HG03520 (cell line): ENCODE measurements at regions not wholly inside any gene's neighbourhood (a gene's known extent, or its start where the extent isn't known, plus 50 kb on each side); places are given as distances from the start of the nearest gene placed in this dataset.
A peak's percentile ranks its signal among the peaks of the same experiment; 100 is the strongest.

Experiments used
- ATAC-seq: cut with Tn5 transposase; IDR thresholded peaks from one replicate; pipeline ENCODE4 v1.9.1; 2021; ENCODE audit warnings: mild to moderate bottlenecking, moderate library complexity; ENCODE audit not compliant: unreplicated experiment

DNA sequence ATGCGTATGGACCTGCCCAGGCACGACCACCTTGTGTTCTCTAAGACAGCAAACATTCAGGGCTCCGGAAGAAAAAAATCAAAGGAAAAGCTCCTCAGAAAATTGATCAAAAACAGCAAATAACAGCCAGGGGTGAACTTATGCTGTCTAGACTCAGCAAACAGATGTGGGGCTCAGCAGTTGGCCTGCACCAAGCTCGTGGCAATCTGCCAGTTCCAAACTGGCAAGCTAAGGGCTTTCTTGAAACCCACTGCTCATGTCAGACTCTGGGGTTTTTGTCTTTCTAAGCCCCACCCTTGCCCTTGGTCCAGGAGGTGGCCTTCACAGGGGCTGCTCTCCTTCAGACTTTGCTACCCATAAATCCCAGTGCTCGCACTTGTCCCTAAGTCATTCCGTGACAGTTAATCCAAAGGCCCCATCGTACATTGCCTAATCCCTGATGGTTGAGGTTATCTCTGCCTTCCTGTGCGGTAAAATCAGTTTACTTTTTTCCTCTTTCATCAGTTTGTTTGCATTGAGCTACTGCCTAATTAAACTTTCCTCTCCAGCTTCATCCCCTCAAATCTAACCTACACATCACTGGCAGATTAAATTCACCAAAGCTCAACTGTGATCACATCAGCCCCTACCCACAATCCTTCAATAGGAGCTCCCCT lies 408.0 kb downstream of the LRATD1 start:
- no peak for ATAC-seq

DNA sequence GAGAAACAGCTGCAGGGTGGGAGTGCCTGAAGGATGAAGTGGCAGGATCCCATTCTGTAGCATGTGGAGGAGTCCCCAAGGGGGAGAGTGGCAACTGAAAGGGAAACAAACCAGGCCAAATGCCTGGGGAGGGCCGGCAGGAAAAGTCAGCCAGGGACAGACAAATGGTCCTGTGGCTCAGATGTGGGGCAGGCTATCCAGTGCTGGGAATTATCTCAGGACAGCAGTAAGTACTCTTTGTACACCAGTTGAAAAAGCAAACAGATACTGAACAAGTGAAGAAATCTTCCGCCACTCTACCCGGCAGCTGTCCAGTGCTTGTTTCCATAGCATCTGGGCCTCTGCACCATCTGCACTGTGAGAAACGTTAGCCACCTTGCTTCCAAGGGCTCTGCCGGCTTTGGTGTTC lies 408.9 kb downstream of the LRATD1 start:
- no peak for ATAC-seq

DNA sequence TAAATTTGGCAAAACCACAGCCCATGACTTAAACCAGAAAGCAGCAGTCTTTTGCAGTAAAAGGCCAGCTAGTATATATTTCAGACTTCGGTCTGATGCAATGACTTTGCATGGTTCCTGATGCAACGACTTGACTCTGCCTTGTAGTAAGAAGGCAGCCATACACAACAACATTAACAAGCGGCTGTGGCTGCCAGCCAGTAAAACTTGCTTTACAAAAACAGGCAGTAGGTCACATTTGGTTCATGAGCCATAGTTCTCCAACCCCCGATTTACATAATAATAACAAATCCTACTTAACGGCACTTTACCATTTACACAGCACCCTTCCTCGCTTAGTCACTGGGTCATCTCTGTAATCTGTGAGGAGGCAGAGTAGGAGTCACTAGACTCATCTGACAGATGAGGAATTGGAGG lies 410.3 kb downstream of the LRATD1 start:
- ATAC-seq, result no peak

DNA sequence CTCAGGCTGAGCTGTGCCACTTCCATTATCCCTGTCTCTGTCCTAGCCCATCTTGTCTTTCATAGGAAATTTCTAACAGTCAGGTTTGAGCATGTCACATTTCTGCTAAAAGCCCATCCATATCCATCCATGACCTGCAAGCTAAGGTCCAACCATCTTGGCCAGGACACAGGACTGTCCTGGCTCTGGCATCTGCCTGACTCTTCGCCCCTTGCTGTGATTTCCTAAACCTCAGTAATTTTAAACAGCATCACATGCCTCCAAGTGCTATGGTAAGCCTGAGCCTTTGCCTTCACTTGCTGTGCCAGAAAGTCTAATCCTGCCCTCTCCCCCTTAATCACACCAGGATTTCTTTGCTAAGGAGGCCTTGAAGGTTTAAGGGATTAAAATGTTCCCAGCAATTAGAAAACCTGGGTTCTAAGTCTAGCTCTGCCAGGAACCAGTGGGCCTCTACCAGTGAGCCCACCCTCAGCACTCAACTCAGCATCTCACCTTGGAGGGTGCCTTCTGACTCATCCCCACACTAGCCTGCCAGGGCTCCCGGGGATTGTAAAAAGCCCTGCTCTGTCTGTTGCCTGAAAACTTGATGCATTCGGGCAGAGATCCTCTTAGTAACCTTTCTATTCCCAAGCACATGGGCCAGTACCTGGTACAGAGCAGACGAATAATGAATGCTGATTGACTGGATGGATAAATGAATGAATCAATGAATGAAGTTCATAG lies 411.0 kb downstream of the LRATD1 start:
- ATAC-seq, result no peak

DNA sequence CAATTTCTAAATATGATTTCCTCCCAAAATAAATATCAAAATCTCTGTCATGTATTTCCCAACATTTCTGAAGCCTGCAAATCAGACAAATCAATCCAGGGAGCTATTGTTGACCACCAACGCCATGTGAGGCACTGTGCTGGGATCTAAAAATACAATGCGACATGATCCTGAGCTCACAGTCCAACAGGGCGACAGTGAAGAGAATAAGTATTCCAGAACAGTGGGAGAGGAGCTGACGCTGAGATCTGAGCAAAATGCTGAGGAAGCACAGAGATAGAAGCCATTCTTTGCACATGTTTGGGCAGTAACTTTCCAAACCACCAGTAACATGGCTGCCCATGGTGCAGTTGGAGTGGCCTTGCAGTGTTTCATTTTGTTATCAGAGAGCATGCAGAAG lies 412.5 kb downstream of the LRATD1 start:
- no peak for ATAC-seq

DNA sequence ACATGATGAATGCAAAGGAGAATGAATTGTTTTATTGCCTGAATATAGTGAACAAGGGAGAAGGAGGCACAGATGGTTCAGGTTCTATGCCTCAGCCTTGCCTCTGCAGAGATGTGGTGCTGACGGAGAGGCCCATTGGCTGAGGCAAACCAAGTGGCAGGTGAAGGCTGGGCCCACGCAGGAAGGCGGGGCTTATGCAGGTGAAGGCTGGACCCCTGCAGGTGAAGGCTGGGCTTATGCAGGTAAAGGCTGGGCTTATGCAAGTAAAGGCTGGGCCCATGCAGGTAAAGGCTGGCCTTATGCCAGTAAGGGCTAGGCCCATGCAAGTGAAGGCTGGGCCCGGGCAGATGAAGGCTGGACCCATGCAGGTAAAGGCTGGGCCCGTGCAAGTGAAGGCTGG lies 414.7 kb downstream of the LRATD1 start:
- ATAC-seq, result no peak

DNA sequence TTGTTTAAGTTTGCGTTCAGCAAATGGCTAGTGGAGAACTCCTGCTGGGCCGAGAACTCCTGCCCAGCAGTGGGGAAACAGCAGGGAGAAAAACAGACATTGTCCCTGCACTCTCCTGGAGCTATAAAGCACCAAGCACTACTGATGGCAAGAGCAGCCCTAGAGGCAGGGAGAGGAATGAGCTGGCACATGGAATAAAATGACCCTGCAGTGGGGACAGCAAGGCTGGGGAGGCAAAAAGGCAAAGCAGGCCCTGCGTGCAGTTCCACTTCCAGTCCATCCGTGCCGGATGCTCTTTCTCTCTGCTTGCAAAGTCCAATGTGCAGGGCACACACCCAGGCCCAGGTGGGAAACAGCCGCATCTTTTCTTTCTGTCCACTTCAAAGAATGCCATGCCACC lies 415.5 kb downstream of the LRATD1 start:
- ATAC-seq, result no peak

DNA sequence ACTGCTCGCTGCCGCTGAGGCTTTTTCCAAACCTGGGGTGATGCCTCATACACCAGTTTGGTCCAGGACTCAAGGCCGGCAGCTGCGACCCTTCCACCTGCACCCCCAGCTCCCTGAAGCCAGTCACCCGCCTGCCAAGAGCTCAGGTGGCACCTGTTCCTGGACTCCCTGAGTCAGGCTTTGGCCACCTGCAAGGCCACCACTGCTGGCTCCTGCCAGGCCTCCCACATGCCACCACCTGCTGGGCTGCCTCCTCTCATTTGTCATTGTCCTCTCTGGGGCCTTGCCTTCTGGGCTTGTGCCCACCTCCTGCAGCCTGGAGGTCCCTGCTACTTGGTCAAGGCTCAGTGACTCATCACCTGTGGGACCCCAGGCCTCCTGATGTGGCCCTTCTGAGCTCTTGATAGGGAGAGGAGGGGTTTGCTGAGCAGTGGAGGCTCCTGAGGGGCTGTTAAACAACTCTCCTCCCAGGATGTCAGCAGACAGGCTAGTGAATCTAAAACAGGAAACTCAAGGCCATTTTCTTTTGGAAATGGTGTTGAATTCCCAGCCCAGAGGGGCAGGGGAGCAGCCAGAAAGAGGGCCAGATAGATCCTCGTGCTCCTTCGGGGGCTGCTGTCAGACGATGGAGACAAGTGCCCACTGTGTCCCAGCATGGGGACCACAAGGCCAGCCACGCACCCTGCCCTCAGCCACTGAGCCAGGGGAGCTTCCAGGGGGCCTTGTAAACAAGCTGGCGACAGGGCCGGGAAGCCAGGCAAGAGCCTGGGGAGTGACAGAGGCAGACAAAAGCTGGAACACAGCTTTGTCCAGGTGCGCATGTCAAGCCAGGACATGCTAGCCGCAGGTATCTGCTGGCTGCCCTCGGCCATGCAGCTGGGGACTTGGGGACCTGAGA lies 416.8 kb downstream of the LRATD1 start:
- ATAC-seq, result no peak

DNA sequence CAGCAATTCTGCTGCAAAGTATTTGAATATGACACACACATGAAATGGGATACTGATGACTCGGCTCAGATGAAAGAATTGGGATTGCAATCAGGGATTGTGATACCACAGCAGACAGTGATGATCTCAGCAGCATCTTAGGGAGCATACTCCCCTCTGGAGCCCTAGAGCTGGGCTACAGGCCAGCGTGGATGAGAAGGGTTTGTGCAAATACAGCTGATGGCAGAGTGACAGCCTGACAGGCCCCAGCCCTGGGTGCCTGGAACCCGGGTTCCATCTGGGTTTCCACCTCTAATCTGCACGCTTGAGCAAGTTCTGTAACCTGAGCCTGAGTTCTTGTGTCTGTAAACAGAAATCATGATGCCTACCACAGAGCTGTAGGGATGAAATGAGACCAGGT lies 418.0 kb downstream of the LRATD1 start:
- ATAC-seq, result no peak

DNA sequence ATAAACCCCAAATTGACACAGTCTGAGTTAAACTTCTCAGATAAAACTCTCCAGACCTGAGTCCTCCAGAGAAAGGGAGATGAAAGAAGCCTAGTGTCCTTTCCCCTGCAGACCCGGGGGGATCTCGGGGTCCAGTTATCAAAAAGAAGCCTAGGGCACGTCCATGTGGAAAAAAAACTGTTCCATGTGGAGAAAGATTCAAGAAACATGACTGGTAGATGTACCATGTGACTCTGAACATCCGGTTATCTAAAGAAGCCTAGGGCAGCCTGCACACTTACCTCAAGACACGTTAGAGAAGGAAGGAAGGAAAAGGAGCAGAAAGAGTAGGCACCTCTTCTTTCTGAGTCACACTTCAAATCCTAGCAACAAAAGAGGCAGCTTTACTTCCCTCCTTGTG lies 421.0 kb downstream of the LRATD1 start:
- no peak for ATAC-seq

DNA sequence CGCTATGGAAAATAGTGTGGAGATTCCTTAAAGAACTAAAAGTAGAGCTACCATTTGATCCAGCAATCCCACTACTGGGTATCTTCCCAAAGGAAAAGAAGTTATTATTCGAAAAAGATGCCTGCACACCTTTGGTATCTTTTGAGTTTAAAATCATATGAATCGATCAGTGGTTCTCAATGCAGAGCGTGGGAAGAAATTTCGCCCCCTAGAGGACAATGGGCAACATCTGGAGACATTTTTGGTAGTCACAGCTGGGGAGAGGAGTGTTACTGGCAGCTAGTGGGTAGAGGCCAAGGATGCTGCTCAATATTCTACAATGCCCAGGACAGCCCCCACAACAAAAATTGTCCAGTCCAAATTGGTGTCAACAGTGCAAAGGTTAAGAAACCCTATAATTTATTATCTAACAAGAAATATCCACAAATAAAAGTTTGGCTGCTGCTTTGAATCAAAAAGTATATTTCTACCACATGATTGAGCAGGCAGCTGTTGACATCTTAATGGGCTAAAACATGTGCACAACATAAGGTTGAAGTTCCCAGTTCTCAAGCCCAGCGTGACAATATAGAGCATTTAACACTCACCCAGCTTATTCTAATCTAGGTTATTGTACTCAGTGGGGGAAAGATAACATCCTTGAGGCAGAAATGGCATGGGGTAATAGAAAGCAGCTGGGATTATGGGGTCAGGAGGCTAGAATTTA lies 425.7 kb downstream of the LRATD1 start:
- peak; percentile 65 for ATAC-seq

DNA sequence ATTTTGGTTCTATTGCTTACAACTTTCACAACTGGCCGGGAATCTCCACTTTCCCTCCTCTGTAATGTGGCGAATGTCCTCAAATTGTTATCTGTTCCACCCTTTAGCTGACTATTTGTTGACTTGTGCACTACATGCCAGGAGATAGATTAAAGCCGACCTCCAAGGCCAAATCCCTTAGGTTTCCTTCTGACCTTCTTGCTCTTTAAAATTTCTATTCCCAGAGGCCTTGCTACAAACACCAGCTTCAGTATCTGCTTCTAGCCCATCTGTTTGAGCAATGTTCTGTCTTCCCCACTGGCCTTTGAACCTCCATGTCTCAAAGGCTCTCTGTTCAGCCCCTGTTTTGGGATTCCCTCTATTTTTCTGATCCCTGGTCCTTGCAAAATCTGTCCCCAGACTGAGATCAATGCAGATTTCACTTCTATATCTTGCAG lies 426.2 kb downstream of the LRATD1 start:
- no peak for ATAC-seq

DNA sequence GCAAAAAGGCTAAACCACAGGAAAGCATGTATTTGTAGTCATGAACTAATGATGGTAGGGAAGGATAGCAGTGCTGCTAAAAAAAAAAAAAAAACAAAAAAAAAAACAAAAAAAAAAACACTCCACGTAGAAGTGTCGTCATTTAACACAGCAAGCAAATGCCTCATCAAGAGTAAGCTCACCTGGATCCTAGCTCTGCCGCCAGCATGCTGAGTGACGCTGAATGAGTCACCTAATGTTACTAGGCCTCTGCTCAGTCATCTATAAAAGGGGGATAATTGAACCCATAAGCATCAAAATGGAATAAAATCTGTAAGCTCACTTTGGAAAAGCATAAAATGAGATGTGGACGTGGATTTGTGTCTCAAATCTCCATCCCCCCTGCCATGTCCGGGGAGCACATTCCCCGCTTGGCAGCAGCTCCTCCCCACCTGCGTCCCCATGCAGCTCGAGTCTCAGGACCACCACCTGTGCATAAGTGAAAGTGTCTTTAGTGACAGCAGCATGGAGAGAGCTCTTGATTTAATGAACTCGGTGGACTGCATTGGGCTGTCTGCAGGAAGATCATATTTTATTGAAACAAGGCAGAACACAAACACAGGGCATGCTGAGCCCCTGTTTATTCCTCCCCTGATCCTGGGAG lies 427.5 kb downstream of the LRATD1 start:
- ATAC-seq, result no peak

DNA sequence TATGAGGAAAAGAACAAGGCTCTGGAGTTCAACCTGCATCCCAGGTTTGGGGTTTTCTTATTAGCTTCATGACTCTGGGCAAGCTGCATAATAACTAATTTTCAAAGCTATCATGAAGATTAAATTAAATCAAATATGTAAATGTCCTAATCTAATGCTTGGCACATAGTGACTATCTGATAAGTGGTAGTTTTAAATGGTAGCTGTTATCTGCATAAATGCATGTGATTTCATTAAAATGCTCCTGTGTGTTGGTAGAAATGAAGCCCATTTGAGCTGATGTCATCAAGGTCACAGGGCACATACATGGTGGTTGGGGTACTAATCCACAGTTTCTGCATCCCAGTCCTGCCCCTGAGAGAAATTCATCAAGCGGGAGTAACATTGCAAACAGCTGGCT lies 428.8 kb downstream of the LRATD1 start:
- no peak for ATAC-seq

DNA sequence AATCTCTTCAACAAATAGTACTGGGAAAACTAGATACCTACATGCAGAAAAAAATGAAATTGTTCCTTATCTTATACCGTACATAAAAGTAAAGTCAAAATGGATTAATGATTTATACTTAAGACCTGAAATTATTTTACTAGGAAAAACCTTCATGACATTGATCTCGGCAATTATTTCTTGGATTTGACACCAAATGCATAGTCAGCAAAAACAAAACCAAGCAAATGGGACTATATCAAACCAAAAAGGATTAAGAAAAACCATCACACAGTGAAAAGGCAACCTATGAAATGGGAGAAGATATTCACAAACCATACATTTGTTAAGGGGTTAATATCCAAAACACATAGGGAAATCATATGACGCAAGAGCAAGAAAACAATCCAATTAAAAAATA lies 433.6 kb downstream of the LRATD1 start:
- no peak for ATAC-seq

DNA sequence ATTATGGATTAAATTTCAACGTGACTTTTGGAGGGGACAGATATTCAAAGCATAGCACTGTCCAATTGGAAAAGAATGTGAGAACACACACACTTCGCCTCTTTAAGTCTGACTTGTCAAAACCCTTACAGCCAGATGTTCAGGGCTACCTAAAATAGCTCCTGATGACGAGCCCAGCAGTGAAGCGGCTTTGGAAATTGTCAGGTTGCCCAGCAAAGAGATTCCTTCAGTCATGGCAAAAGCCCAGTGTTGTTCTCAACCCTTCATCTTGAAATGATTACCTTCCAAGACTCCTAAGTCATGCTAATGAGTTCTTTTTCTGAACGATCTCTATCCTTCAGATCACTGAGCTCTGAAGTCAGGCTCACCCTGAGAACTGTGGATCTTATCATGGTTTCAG lies 436.6 kb downstream of the LRATD1 start:
- ATAC-seq, result no peak

DNA sequence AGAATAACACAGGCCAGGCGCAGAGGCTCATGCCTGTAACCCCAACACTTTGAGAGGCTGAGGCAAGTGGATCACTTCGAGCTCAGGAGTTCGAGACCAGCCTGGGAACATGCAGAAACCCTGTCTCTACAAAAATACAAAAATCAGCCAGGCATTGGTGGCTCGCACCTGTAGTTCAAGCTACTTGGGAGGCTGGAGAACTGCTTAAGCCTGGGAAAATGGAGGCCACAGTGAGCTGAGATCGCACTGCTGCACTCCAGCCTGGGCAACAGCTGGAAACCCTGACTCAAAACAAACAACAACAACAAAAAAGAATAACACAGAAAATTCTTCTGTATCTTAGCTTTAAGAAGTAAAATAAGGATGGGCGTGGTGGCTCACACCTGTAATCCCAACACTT lies 440.3 kb downstream of the LRATD1 start:
- no peak for ATAC-seq

DNA sequence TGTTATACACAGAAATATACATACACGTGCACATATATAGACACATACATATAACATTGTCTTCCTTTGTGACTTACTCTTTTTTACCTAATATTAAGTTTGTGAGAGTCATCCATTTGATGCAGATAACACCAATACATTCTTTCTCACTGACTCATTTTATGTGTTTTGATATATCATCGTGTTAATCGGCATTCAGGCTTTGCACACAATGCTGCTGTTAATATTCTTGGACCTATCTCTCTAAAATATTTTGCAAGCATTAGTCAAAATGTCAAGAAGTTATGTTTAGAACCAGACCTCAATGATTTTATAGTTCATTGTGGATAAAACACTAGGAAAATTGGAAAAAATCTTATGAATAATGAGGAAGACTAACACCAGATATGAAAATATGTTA lies 441.1 kb downstream of the LRATD1 start:
- ATAC-seq, result no peak

DNA sequence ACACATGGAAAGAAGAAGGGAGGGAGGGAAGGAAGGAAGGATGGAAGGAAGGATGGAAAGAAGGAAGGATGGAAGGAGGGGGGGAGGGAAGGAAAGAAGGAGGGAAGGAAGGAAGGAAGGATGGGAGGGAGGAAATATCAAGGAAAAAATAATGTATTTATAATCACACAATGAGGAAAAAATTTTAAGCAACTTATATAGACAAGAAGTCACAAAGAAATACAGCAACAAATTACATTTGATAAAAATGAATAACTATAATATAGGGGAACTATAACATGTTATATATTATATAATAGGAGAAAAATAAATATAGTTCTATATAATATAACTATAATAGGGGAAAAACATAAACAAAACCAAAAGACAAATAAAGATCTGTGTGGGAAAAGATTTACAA lies 441.8 kb downstream of the LRATD1 start:
- no peak for ATAC-seq
